ENCODE measurements at regions not wholly inside any gene's neighbourhood (a gene's known extent, or its start where the extent isn't known, plus 50 kb on each side); places are given as distances from the start of the nearest gene placed in this dataset.

DNA sequence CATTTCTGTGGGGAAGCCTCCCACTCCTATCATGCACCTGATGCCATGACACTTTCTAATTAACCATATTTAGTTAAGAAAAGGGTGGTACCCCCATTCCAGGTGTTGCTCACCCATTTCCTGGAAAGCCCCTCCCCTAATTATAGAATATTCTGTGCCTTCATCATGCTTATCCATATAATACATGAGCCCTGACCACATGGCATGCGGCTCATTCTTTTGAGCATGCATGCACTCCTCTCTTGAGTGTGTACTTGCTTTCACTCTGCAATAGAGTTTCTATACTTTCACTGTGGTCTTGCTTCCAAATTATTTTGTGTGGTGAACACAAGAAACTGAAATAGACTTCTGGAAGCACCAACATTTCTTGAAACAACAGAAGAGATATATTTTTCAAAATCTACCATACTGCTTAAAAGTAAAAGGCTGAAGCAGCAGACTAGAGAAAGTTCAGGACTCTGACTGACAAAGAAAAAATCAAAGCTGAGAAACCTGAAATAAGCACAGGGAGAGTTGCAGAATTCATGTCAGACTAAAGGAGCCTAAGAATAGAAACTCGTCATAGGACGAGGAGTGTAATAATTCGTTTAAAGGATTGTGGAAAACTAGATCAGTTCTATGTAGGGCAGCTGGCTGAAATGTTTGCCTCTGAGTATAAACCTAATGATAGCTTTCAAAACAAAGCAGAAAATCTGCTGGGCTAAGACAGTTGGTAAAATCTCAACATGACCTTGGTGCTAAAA is 144.8 kb downstream of the KITLG start:
- TF ChIP-seq, protein P1, sequence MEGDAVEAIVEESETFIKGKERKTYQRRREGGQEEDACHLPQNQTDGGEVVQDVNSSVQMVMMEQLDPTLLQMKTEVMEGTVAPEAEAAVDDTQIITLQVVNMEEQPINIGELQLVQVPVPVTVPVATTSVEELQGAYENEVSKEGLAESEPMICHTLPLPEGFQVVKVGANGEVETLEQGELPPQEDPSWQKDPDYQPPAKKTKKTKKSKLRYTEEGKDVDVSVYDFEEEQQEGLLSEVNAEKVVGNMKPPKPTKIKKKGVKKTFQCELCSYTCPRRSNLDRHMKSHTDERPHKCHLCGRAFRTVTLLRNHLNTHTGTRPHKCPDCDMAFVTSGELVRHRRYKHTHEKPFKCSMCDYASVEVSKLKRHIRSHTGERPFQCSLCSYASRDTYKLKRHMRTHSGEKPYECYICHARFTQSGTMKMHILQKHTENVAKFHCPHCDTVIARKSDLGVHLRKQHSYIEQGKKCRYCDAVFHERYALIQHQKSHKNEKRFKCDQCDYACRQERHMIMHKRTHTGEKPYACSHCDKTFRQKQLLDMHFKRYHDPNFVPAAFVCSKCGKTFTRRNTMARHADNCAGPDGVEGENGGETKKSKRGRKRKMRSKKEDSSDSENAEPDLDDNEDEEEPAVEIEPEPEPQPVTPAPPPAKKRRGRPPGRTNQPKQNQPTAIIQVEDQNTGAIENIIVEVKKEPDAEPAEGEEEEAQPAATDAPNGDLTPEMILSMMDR (IDR thresholded peaks at IDR 0.05; ENCODE audit: borderline replicate concordance, extremely low read depth, low read length, poor library complexity, severe bottlenecking) = no peak
- no peak for TF ChIP-seq EZH2 (IDR thresholded peaks at IDR 0.05; ENCODE audit: borderline replicate concordance, low read depth, low read length, severe bottlenecking)

All from DND-41 (cell line).